ENCODE measurements at regions not wholly inside any gene's neighbourhood (a gene's known extent, or its start where the extent isn't known, plus 50 kb on each side); places are given as distances from the start of the nearest gene placed in this dataset.

DNA sequence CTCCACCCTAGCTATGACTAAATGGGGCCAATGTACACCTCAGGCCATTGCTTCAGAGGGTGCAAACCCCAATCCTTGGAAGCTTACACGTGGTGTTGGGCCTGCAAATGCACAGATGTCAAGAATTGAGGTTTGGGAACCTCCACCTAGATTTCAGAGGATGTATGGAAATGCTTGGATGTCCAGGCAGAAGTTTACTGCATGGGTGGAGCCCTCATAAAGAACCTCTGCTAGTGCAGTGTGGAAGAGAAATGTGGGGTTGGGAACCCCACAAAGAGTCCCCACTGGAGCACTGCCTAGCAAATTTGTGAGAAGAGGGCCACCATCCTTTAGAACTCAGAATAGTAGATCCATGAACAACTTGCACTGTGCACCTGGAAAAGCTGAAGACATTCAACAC, 284.1 kb downstream of the ANTXR2 start:
- intact Hi-C loops (cut with DNase I) = no loop called here
- no peak for DNase-seq
- 18% methylated on average over 1 of the region's 1 CpG for WGBS, 2 donors
- TF ChIP-seq, protein P1, sequence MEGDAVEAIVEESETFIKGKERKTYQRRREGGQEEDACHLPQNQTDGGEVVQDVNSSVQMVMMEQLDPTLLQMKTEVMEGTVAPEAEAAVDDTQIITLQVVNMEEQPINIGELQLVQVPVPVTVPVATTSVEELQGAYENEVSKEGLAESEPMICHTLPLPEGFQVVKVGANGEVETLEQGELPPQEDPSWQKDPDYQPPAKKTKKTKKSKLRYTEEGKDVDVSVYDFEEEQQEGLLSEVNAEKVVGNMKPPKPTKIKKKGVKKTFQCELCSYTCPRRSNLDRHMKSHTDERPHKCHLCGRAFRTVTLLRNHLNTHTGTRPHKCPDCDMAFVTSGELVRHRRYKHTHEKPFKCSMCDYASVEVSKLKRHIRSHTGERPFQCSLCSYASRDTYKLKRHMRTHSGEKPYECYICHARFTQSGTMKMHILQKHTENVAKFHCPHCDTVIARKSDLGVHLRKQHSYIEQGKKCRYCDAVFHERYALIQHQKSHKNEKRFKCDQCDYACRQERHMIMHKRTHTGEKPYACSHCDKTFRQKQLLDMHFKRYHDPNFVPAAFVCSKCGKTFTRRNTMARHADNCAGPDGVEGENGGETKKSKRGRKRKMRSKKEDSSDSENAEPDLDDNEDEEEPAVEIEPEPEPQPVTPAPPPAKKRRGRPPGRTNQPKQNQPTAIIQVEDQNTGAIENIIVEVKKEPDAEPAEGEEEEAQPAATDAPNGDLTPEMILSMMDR (IDR thresholded peaks at IDR 0.05) = no peak
- Histone ChIP-seq H3K27ac (no peak overlapping the region), H3K27me3 (no peaks in the 10 kb centered on the region), H3K4me3 (no peak overlapping the region), H3K36me3 (no peaks in the 10 kb centered on the region), H3K9me3 (peaks cover 0 to 37% (median 7%) of the 10 kb centered on the region in 11 donors), H3K4me1 (no peaks in the 10 kb centered on the region)
- ATAC-seq = no peak

DNA sequence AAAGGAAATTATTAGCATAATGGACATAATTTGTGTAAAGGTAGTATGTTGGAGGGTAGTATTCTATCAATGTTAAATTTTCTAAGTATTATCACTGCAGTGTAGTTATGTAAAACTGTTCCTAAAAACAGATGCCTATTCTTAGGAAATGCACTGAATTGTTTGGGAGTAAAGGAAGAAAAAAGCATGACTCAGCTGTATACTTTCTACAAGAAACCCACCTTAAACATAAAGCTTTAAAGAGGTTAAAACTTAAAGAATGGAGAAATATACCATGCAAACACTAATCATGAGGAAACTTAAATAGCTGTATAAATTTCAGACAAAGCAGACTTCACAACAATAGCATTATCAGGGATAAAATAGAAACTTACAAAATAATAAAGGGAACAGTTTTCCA, 292.9 kb downstream of the ANTXR2 start:
- H3K4me3 ChIP-seq = no peak overlapping the region
- intact Hi-C loops (cut with DNase I) = no loop called here
- no peaks in the 10 kb centered on the region for H3K27me3 ChIP-seq

DNA sequence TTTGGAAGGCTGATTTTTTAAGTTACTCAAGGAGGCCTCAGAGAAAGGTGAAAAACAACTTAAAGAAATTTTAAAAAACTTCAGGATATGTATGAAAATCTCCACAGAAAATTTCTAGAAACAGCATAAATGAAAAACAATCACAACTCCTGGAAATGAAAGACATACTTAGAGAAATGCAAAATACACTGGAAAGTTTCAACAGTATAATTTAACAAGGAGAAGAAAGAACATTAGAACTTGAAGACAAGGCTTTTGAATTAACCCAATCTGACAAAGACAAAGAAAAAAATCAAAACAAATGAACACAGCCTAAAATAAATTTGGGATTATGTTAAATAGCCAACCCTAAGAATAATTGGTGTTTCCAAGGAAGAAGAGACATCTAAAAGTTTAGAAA, 300.5 kb downstream of the ANTXR2 start:
- Histone ChIP-seq H3K4me3 (no peak overlapping the region), H3K27ac (no peak overlapping the region), H3K9me3 (peaks cover 0 to 92% (median 17%) of the 10 kb centered on the region in 11 donors), H3K36me3 (no peaks in the 10 kb centered on the region), H3K4me1 (no peaks in the 10 kb centered on the region), H3K27me3 (no peaks in the 10 kb centered on the region)
- TF ChIP-seq, protein P1 (IDR thresholded peaks at IDR 0.05) = no peak
- intact Hi-C loops (cut with DNase I) = no loop called here
- DNase-seq = no peak
- ATAC-seq = no peak

More for the DNA sequence above, 292.9 kb downstream of the ANTXR2 start:
- Histone ChIP-seq H3K4me1 (no peaks in the 10 kb centered on the region), H3K9me3 (peaks cover 0 to 20% (median 3%) of the 10 kb centered on the region in 11 donors), H3K36me3 (no peaks in the 10 kb centered on the region), H3K27ac (no peak overlapping the region)
- ATAC-seq = no peak
- no peak for DNase-seq
- TF ChIP-seq, protein P1 (IDR thresholded peaks at IDR 0.05) = no peak

DNA sequence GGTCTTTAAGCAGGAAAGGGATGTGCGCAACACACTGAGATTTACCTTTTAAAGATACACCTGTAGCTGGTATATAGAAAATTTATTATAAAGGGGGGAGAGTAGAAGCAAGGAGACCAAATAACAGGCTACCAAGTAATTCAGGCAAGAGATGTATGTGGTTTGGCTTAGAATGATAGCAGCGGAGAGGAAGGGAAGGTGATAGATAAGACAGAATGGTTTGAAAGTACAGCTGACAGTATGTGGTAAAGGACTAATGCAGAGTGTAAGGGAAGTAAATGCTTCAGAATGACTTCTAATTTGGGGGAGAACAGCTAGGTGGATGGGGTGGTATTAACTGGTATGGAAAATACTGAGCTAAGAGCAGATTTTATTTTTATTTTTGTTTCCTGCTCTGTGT, 308.9 kb downstream of the ANTXR2 start:
- ATAC-seq (no peak), DNase-seq (no peak)
- TF ChIP-seq, protein P1 (IDR thresholded peaks at IDR 0.05) = no peak
- no peaks in the 10 kb centered on the region for H3K27me3 ChIP-seq
- H3K36me3 ChIP-seq = no peaks in the 10 kb centered on the region
- no peaks in the 10 kb centered on the region for H3K4me1 ChIP-seq
- no peak overlapping the region for H3K4me3 ChIP-seq
- intact Hi-C loops (cut with DNase I) = no loop called here
- 75 to 89% methylated on average over 2 of the region's 2 CpGs for WGBS, 2 donors
- H3K9me3 ChIP-seq = peaks cover 0 to 26% (median 10%) of the 10 kb centered on the region in 11 donors
- H3K27ac ChIP-seq = no peak overlapping the region
